ENCODE measurements at regions not wholly inside any gene's neighbourhood (a gene's known extent, or its start where the extent isn't known, plus 50 kb on each side); places are given as distances from the start of the nearest gene placed in this dataset.
A peak's percentile ranks its signal among the peaks of the same experiment; 100 is the strongest.

- no peak for DNase-seq
Observed at GRCh38 chr2:181354626-181355025, 102.6 kb upstream of the ITGA4 start.

DNA sequence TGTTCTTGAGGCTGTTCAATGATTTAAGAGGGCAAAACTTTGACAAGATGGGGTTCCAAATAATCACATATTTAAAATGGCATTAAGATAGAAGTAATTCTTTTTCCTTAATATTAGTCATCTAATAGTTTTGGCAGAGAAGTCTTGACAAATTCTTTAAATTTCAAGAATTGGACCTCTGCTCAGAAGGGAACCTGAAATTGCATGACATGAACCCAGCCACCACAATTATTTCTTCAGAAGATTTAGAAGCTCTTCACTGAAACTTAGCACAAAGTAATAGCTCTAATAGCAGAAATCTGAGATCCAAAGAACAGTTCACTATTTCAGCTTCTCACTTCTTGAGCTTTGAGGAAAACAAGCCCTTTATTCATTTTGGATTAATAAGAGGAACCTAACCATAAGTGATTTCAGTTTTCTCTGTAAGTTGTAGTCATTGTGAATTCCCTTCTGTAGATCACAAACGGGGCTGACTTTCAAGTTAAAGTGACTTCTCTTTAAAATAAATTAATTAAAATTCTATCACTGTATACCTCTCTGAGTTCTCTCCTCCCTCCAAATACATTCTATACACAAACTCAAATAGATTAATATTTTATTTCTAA, 100.6 kb upstream of the ITGA4 start:
- no peak for DNase-seq

DNA sequence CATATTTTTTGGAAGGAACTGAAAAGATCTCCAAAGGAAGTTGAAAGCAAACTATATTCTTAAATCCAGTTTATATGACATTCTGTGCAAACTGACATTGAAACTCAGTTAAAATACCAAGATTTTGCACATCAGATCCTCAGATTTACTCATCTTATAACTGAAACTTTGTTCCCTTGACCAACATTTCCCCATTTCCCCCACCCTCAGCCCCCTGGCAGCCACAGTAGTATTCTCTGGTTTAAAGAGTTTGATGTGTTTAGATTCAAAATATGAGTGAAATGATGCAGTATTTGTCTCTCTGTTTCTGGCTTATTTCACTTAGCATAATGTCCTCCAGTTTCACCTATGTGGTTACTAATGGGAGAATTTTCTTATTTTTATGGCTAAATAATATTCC, 99.2 kb upstream of the ITGA4 start:
- DNase-seq = no peak

GRCh38 chr2:181362561-181362960, 94.6 kb upstream of the ITGA4 start:
- no peak for DNase-seq

DNA sequence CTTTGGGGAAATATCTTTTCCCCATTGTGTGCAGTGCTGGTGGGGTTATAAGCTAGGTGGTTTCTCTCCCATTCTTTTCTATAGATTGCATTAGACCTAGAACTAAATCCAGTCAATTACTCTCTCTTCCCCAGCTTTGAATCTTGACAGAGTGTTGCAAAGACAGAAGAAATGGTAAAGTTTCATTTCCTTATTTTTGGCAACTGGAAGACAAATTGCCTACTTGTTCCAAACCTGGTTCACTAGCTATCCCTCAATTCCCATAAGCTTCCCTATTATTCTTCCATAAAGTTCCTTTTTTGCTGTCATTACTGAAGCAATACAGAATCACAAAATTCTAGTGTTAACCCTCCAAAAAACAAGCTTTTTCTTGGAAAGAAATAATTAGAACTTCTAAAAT, 94.0 kb upstream of the ITGA4 start:
- DNase-seq = no peak

- no peak for DNase-seq
Observed at GRCh38 chr2:181364492-181365170, 92.6 kb upstream of the ITGA4 start.

GRCh38 chr2:181366675-181367175, 90.5 kb upstream of the ITGA4 start:
- no peak for DNase-seq

GRCh38 chr2:181367411-181367810, 89.8 kb upstream of the ITGA4 start:
- no peak for DNase-seq

- no peak for DNase-seq
Observed at GRCh38 chr2:181367906-181368435, 89.2 kb upstream of the ITGA4 start.

DNA sequence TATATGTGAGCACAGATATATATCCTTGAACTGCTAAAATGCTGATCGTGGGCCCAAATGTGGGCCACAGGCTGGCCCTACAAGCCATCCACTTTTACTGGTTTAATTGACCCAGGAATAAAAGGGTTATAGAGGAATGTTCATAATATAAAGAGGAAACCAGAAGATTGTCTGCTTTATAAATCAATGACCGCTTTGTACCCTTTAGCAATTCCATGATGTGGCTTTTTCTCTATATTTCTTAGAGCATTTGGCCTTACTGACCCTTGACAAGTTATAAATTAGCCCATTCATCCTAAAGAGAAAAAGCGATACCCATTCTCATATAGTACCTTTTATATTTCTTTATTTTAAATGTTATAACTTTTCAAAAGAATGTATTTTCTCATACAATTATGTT, 87.1 kb upstream of the ITGA4 start:
- DNase-seq = no peak

DNA sequence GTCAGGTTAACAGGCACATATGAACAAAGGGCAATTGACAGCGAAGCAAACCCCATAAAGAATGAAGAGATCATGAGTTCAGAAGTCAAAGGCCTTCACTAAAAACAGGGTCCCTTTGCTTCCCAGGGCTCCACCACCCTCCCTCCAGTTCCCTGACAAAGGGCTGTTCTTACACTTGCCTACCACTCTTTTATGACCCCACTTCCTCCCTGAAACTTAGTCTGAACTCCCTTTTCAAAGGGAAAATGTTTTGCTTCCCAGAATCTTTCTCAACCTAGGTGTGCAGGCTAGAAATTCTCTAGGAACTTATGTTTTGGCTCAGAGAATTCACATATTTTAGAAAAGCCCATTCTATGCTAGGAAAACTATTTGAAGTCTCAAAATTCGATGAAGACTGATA, 86.0 kb upstream of the ITGA4 start:
- no peak for DNase-seq

GRCh38 chr2:181371782-181372645, 85.2 kb upstream of the ITGA4 start:
- no peak for DNase-seq

DNA sequence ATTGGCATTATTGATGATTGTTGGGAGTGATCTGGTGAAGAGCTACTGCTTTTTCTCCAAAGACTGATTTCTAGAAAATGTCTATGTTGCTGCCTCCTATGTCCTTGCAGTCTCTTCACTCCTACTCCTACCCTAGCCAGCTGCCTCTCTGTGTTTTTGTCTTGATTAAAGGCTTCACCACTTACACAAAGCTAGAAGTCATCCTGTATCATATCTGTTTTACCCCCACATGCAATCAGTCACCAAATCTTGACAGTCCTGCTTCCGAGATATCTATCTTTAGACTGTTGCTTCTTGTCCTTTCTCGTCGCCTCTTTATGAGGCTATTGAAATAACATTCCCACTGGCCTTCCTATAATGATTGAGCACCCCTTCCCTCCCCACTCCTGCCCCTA, 84.5 kb upstream of the ITGA4 start:
- no peak for DNase-seq

DNA sequence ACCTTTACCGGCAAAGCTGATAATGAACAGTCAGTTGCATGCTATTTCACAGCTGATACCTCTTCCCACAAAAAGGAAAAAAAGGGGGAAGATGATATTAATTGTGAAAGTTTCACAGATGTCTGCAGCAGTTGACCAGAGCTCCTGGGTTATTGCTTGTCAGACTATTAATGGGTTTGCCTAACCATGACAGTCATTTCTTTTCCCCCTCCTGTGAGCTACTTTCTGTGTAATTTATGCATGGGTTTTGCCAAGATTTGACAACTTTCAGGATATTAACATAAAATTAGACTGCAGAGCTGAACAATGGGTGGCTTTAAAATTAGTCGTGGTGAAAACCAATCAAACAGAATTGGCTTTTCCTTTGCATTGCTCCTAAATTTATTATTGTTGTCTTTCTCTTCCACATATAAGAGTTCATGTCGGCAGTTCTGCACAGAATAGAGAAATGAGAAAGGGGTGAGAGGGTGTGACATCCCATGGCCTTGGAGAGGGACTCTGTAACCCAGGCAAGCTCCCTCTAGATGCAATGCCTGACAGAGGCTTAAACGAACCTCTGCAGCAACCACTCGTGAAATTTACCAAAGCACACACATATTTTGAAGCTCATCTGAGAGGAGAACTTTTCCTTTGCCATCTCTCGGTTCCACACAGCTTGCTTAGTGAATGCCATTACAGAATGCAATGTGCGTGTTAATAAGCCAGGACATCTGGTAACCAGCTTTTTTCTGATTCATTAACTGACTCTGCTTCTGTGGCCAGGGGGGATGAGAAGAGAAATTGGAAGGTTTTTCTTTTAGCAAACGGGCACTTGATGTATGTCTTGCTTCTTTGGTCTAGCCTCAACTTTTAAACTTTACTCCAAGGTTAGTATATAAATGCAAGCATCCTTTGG, 82.2 kb upstream of the ITGA4 start:
- no peak for DNase-seq

DNA sequence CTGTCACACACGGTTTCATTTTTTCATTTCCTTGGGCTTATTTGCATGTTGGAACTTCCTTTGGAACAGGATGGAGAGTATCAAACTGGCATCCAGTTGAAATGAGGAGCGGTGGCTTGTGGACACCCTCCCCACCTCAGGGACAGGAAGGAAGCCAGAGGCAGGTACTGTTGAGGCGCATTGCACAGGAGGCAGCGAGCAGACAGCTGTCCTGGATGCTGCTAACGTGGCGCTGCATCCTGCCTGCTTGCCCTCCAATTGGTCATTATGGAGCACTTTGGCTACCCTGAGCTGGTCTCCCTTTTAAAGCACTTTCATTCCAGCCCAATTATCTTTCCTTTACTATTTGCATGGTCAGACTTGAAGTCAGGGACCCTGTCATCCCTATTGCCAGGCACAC, 80.7 kb upstream of the ITGA4 start:
- no peak for DNase-seq

- DNase-seq = no peak
Observed at GRCh38 chr2:181376999-181377398, 80.2 kb upstream of the ITGA4 start.

DNA sequence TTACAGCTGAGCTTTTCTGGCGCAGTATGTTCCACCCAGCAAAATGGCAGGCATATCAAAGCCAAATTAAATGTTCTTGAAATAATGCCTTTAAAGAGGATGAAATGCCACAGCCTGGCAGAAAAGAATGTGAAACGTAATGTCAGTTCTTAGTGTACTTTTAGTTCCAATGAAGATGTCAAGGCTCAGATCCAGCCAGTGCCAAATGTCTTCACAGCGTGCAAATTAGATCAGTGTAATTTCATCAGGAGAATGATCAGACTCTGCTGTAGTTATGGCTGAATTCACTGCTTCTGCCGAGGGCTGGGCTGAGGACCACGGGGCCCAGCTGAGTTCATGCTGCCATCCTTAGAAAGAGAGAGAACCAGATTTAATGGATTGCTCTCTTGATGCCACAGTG, 78.7 kb upstream of the ITGA4 start:
- no peak for DNase-seq

DNA sequence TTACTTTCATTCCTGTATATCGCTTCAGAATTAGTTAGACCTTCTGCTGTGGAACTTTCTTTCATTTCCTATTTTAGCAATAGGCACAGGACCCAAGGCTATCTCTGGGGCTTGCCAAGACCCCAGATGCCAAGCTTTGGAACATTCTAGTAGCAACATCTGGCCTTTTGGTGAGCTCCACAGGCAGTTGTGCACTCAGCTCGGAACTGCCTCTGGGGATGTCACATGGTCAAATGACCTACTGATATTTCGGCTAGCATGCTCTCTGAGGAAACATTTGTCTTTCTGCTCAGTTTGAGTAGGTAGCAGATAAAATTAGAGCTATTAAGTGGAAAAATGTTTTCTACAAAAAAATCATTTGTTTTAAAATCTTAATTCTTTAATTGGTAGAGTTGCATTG, 76.6 kb upstream of the ITGA4 start:
- DNase-seq = no peak

DNA sequence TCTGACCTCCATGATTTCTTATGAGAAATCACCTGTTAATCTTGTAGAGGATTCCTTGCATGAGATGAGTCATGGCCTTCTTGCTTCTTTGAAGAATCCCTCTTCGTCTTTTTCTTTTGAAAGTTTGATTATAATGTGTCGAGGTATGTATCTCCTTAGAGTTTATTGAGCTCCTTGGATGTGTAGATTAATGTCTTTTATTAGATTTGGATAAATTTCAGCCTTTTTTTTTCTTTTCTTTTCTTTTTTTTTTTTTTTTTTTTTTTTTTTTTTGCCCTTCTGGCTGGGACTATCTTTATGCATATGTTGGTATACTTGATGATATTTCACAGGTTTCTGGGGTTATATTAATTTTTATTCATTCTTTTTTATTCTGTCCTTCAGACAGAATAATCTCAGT, 72.3 kb upstream of the ITGA4 start:
- DNase-seq = no peak

GRCh38 chr2:181389524-181389923, 67.7 kb upstream of the ITGA4 start:
- no peak for DNase-seq

GRCh38 chr2:181393472-181393871, 63.7 kb upstream of the ITGA4 start:
- peak in 1 of 2 donors; percentile 66 for DNase-seq

- DNase-seq = peak in 1 of 2 donors; percentile 34
Observed at GRCh38 chr2:181394741-181395437, 62.3 kb upstream of the ITGA4 start.
